Activated CD4-positive, alpha-beta T cell treated with anti-CD3 and anti-CD28 coated beads, Interleukin-2, amount 50 U/mL, for 24 hours (primary cell): ENCODE measurements at regions not wholly inside any gene's neighbourhood (a gene's known extent, or its start where the extent isn't known, plus 50 kb on each side); places are given as distances from the start of the nearest gene placed in this dataset.

ENCODE experiments used
- DNase-seq, 2 donors: peaks; one replicate each; pipeline ENCODE4 v3.0.0-alpha.2; 2020; ENCODE audit warnings: low read depth in 1 of 2, low spot score in 1 of 2

DNA sequence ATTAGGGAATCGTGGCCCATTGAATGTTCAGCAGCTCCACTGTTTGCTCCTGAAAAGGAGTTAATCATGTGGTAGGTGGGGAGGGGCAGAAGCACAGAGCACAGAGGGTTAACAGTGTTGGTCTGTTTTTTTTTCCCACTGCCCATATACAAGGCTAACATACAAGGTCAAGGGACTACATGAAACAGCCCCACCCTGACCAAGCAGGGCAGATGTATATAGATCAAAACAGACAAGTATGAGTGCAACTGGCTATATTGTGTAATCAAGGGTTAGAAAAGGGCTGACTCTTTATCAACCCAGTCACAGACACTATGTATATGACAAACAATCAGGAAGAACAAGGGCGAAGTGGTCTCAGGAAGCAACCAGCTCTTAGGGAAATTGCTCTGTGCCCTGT is 186.6 kb upstream of the CDH11 start:
- DNase-seq: no peak

DNA sequence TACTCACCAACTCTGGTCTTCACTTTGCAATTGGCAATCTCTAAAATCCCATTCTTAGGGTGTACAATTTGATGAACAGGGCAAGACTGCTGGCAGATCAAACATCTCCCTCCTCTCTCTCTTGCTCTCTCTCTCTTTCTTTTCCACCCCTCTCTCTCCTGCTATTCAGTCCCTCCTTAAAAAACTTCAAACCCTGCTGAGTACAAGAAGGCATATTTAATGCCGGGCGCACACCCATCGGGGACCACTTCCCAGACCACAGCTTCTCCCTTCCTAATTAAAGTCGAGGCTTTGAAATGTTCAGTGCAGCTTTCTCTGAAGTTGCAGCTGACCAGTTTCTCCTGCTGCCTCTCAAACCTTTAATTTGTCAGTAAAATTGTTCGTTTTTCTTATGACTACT is 185.4 kb upstream of the CDH11 start:
- no peak for DNase-seq

DNA sequence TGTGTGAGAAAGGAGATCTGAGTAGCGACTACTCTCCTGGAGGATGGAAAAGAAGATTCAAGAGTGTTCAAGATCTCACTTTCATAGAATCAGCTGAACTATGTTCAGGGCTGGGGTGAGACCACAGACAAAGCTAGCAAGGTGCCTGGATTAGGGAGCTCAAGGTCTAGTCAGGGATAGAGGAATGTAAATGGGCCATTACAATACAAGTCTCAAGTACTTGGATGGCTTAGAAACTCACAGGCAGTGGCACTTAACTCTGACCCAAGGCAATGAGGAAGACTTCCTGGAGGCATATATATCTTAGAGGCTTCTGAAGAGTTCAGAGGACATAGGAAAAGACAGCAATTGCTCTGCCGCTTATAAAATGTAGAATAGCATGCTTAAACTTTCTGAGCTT is 184.9 kb upstream of the CDH11 start:
- no peak for DNase-seq

DNA sequence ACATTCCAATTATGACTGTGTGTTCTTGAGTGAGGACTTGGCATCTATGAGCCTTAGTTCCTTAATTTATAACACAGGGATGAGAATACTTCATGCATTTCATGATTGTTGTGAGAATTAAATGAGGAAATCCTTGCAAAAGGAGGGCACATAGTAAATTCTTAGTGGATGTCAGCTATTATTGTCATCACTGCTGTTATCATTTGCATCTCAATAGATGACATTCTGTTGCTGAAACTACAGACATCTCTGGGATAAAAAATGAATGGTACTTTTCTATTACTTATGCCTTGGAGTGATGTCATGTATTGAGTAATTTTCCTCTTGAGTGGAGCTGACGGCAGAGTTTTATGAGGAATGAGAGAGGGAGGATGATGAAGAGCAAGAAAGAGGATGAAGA is 184.4 kb upstream of the CDH11 start:
- DNase-seq: no peak

DNA sequence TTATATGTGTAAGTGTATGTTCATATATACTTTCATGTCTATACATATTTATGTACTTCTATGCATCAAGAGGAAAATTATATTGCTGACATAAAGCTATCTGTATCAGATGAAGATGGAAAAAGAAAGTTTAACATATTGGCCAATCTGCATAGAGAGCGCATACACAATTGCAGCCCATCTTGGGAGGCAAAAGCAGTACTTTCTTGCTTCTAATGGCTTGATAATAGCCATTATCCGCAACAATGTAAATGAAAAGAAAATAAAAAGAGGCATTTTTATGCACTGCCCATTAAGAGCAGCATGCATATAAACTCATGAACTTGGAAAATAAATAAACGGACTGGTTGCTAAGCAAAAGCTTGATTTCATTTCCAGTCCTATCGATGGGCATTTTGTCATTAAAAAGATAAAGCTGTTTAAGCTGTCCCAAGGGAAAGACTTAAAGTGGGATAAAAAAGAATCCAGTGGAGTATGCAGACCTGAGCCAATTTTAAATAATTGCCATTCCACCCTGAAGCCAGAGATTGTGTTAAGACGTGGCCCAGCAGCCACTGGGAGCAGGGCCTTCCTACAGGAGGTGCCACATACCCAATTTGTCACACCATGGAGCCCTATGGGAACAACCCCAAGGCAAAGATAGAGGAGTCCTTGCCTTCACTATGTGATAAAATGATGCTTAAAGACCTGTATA is 183.6 kb upstream of the CDH11 start:
- no peak for DNase-seq

DNA sequence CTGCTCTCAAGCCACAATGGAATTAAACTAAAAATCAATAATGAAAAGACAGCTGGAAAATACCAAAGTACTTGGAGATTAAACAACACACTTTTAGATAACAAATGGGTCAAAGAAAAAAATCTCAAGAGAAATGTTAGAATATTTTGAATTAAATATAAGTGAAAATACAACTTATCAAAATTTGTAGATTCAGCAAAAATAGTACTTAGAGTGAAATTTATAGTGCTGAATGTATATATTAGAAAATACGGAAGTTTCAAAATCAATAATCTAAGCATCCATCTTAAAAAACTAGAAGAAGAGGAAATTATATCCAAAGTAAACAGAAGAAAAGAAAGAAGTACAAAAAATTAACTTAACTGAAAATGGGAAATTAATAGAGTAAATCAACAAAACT is 179.2 kb upstream of the CDH11 start:
- DNase-seq: no peak

DNA sequence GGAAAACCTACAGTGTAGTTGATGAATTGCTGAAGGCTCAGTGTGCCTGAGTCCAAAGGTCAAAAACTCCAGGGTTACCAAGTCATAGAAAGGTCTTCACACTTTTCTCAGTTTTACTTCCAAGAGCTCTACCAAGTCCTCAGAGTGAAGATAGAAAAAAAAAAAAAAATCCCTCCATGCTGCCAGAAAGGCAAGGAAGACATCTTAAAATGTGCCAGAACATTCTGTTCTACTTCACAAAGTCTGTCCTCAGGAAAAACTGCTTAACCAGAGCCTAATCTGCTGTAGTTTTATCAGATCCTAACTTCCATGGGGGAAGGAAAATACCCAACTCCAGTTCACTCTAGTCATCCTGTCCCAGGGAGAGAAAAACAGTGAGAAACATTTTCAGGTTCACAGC is 175.6 kb upstream of the CDH11 start:
- DNase-seq: no peak

DNA sequence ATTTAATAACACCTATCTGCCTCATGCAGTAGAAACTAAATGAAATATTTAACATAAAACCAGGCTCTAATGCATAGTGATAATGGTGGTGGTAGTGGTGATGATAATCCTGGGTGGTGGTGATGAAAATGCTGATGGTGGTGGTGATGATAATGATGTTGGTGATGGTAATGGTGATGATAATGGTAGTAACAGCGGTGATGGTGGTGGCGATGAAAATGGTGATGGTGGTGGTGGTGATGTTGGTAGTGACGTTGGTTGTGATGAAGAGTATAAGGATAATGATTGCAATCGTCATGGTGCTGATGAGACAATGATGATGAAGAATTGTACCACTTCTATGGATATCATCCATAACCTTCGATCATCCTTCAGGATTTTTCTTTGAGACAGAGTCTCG is 173.7 kb upstream of the CDH11 start:
- DNase-seq: no peak

DNA sequence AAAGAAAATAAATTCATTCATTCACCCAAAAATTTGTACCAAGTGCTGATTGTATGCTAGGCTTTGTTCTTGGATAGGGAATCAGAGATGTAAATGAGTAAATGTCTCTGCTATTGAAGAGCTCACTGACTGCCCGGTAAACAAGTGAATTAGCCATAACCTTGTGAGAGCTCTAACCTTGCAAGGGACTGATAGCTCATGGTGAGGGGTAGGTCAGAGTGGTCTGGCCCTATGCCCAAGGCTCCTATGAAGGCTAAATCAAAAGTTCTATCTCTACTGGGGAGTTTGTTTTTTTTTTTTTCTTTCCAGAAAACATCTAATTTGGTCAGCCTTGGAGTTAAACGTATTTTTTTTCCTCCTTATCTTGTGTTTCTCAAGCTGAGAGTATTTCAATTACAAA is 172.8 kb upstream of the CDH11 start:
- no peak for DNase-seq

DNA sequence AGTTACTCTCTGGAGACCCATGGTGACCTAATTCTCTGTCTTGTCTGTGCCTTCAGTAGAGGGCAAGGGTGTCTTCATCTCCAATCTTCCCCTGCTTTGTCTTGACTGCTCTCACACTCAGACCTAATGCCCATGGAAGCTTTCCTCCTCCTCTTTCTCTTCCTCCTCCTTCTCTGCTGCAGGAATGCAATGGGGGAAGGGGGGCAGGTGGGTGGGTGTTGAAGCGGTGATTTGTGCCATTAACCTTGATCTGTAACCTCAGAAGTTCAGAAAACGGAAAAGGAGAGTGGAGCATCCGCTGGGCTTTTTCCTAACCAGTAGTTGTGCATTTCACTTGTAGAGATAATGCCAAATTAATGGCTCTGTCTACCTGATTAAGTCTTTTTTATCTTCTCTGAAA is 172.3 kb upstream of the CDH11 start:
- no peak for DNase-seq

DNA sequence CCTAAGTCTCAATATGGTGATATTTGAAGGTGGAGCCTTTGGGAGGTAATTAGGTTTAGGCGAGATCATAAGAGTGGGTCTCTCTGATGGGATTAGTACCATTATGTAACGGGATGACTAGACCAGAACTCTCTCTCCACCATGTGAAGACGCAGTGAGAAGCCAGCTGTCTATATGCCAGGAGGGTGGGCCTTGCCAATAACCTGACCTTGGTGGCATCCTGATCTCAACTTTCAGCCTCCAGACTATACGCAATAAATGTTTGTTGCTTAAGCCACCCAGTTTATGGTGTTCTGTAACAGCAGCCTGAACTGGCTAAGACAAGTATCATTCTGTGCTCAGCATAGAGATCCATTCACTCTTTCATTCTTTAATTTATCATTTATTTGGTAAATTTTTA is 167.2 kb upstream of the CDH11 start:
- no peak for DNase-seq

DNA sequence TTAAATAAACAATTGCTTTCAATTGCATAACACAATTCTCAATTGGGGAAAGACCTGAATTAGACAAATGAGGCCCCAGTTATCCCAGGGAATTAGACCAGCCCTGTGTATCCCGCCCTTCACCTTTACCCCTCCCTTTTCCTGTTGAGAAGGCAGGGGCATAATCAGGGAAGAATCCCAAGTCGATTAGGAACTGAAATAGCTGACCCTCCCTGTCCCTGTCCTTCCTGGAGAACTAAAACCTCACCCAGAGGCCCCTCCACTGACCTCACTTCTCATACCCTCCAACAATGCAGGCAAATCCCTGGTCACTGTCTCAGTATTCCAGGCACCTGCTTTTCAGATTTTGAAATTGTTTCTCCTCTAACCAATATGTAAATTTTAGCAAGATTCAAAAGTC is 165.4 kb upstream of the CDH11 start:
- DNase-seq: no peak

DNA sequence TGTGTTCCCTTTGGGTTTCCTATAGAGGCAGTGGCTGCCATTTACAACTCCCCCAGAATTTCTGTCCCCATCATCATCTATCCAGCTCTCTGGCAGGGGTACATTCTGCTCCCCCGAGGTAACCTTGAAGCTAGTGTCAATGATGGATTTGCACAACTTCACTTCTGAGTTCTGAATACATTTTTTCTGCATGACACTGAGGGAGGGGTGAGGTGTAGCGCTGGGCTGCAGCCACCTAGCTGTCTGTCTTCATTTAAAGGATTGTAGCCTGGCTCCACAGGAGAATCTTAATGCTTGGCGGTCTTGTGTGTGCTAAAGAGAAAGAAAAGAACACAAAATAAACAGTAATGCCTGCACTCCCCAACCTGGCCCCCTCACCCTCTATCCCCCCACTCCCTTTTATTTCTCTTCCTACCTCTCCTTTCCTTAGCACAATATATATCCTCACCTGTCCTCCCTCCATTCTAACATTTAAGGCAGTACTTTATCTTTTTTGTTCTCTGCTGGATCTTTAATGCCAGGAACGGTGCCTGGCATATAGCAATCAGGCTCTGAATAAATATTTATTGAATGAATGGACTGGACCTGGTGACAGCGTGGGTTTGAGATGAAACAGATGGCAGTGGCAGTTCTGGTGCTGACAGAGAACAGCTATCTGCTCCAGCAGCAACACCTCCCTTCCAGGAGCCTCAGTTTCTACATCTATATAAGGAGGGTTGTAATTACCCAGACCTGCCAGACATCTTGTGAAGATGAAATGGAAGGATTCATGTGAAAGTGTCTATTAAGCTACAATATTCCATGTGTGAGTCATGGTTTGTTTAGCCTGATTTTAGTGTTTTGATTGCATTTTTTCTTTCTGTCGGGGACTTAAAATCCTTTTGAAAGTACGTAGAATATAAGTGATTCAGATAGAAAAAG is 163.5 kb upstream of the CDH11 start:
- DNase-seq: no peak

DNA sequence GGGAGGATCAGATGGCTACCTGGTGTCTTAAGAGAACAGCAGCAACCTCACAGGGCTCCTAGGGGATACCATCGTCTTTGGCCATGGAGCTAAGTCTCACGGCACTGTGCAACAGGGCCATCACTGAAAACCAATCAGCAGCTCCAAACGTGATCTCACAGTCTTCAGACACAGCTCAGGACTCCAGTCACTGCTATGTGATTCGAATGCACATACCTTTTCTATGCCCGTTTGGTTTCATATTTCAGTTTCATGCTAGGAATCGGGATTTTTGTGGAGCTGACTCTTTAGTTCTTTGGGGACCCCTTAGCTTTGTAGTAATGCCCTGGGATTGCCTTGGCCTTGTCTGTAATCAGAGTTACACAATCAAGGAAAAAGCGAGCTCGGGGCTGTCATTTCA is 162.8 kb upstream of the CDH11 start:
- DNase-seq: no peak

DNA sequence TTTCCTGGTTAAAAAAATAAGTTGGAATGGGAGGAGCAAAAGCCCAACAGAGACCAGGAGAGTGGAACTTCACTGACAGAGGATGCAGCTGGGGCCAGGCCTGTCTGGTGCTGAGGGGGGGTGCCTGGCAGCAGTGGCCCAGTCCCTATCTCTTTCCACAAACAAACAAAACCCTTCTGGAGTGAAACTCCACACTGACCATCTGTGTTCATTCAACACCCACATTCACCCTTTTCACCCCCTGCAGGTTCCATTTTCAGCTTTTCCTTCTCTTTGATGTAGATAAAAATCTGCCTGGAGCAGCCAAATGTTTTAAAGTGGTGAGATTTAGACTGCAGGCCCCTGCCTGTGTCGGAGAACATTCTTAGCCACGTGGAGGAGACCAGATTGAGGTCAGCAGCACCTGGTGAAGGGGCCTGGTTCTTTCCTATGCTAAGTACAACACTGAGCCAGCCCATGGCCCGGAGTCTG is 161.4 kb upstream of the CDH11 start:
- no peak for DNase-seq

DNA sequence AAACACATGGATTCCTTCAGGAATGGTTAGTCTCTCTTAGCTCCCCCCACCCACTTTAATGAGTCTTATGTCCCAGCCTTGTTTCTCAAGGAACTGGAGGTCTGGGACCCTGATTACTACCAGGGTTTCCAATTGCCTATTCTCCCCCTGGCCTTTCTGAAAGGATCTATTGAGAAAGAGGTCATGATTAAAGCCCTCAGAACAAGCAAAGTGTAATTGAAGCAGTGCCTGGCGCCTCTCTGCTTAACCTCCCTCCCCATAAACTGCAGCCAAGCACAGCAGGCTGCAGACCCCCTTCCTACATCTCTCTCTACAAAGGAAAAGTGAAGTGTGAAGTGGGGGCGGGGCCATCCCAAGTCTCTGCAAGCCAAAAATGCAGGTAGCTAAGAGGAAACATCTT is 159.7 kb upstream of the CDH11 start:
- DNase-seq: no peak

DNA sequence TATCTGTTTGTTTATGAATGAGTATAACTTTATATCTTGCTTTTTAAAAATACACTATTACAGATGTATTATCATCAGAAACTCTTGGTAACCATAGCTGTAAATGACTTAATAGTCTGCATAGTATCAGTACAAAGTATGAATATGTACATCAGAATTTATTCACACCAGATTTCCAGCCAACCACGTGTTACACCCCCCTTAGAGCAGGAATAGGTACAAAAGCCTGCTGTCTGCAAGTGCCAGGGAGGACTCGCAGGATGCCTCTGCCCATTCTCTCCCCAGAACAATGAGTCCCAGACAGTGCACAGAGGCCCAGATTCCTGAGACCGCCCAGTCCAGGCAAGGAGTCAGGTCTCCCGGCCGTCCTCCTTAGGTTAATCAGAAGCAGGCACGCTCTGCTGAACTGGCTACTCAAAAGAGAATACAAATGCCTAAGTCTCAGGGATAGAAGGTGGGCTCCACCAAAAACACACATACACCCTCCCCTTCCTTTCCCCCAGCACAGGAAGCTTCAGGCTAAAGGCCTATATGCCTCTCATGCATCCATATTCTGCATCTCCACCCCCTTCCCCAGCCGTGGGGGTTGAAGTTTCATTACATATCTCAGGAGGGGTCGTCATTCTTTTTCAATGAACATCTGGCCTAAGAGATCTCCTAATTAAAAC is 159.1 kb upstream of the CDH11 start:
- no peak for DNase-seq

DNA sequence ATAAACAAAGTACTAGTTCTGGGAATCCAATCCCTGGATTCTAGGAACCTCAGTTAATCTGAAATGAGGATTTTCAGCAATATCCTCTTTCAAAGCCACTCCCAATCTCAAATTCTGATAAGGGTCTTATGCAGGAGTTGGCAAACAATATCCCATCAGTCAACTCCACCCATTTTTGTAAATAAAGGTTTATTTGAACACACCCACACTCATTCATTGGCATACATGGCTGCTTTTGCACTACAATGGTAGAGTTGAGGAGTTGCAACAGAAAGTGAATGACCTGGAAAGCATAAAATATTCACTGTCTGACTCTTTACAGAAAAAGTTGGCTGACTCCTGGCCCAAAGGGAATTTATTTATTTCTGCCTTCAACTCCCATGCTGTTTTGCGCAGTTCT is 157.7 kb upstream of the CDH11 start:
- no peak for DNase-seq

DNA sequence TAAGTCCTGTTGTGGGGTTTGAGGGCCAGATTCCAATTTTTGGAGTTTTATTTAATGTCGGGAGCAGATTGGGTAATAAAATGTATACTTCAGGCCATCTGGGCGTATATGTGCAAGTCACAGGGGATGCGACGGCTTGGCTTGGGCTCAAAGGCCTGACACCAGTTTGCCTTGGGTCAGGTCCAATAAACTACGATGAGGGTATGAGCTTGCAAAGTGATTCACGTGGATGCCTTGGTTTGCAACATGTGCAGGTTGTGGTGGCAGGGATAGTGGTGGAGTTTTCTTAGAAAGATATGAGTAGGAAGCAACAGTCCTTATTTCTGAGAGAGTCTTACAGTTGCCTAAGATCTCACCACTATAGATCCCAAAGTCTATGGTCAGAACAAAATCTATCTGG is 157.0 kb upstream of the CDH11 start:
- no peak for DNase-seq

DNA sequence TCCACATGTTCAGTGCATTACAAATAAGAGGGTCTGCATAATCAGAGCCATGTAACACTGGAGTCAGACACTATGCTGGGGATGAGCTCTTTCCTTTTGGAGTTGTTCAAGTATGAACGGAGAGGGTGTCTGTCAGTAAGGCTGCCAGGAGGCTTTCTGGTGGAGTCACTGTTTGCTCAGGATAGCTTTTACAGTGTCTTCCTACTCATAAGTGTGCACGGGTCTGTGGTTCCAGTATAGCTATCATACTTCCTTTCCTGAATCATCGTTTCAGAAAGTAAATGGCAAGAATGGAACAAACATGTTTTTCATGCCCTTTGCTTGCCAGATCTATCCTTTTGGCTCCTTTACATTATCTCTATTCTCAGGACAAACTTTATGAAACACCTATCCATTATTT is 152.7 kb upstream of the CDH11 start:
- DNase-seq: no peak

DNA sequence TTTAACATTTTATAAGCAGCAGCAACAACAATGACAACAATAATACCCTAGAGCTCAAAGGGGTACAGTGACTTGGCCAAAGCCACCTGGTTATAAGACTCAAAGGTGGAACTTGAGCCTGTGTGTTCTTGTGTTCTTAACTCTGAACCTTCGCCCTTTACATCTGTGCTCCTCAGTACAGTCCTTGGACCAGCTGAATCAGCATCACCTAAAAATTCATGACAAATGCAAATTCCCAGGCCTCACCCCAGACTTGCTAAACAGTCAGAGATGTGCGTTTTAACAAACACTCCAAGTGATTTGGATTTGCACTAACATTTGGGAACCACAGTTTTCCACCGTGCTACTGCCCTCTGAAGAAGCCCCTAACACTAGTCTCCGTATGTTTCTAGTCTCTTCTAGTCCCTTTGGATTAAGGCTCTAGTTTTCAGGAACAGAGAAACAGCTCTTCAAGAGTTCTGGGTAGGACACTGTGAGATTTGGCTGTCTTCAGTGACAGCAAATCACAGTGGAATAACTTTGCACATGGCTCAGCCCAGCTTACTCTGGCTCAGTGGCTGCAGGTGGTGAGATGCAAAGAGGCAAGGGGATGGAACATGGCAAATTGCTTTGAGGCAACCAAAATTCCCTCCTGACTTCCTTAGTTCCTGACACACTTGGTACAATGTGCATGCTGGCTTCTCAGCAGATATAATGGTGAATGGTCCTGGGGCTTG is 151.0 kb upstream of the CDH11 start:
- no peak for DNase-seq
